Erythroblast (primary cell): ENCODE measurements at regions not wholly inside any gene's neighbourhood (a gene's known extent, or its start where the extent isn't known, plus 50 kb on each side); places are given as distances from the start of the nearest gene placed in this dataset.
"Not testable (repeated sequence)": the region's sequence is repeated elsewhere in the genome, so short reads cannot be mapped to it uniquely, and the experiment has no call there.

Experiments used
- DNase-seq, 2 experiments: peaks; one replicate each; lab custom pipeline; 2025; lab: John Stamatoyannopoulos, UW
- GATA1 ChIP-seq: IDR thresholded peaks from 2 replicates; pipeline ENCODE4 v1.6.1; 2011; ENCODE audit warnings: low read depth, mild to moderate bottlenecking, control low read depth, low read length, moderate library complexity
- POLR2A ChIP-seq: IDR thresholded peaks from 2 replicates; pipeline ENCODE4 v1.6.1; 2011; ENCODE audit warnings: mild to moderate bottlenecking, low read length

- no peak for TF ChIP-seq POLR2A
- TF ChIP-seq GATA1, result no peak
Observed at GRCh38 chr10:90204956-90205314, 503.5 kb downstream of the KIF20B start.

GRCh38 chr10:90205340-90205739, 503.9 kb downstream of the KIF20B start:
- no peak for TF ChIP-seq POLR2A
- no peak for DNase-seq

More at GRCh38 chr10:90204956-90205314, 503.5 kb downstream of the KIF20B start:
- no peak for DNase-seq

GRCh38 chr10:90213346-90213745, 512.0 kb downstream of the KIF20B start:
- TF ChIP-seq POLR2A, result no peak
- no peak for TF ChIP-seq GATA1

GRCh38 chr10:90218846-90219245, 517.5 kb downstream of the KIF20B start:
- DNase-seq, result no peak
- TF ChIP-seq GATA1, result no peak
- no peak for TF ChIP-seq POLR2A

More at GRCh38 chr10:90213346-90213745, 512.0 kb downstream of the KIF20B start:
- DNase-seq, result no peak

DNA sequence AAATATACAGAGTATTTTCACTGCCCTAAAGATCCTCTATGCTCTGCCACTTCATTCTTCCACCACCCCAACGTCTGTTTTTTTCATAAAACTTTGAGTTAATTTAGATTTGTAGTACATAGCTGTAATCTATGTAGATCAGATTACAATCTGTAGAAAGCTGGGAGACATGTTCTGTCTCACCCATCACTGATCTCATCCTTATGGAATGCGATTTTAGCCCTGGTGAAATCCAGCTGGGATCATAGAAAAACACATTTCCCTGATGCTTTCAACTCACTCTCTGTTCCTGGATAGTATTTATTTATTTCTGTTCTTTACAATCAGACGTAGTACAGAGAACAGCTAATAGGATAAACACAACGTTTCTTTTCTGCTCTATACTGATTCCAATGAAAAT, 521.0 kb downstream of the KIF20B start:
- DNase-seq, result no peak
- TF ChIP-seq POLR2A (no peak), GATA1 (no peak)

- TF ChIP-seq GATA1 (no peak), POLR2A (no peak)
Observed at GRCh38 chr10:90222939-90223338, 521.5 kb downstream of the KIF20B start.

GRCh38 chr10:90224791-90225566, 523.6 kb downstream of the KIF20B start:
- TF ChIP-seq GATA1 (no peak), POLR2A (no peak)
- DNase-seq, result no peak

More at GRCh38 chr10:90222939-90223338, 521.5 kb downstream of the KIF20B start:
- DNase-seq, result no peak

DNA sequence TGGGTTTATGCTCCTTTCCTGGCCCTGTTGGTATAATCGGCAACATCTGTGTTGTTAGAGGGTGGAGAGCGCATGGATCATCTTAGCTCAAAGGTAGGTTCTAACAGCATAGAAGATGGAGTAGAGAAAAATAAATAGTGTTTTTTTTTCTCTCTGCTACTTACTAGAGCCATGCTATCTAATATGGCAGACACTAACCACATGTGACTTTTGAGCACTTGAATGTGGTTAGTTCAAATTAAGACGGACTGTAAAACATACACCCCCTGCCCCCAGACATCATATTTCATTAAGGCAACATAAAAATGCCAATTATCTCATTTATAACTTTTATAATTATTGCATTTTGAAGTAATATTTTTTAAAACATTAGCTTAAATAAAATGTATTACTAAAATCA, 525.1 kb downstream of the KIF20B start:
- no peak for TF ChIP-seq GATA1
- TF ChIP-seq POLR2A, result no peak

GRCh38 chr10:90227217-90227656, 525.8 kb downstream of the KIF20B start:
- no peak for DNase-seq
- TF ChIP-seq GATA1 (no peak), POLR2A (no peak)

More for the DNA sequence above, 525.1 kb downstream of the KIF20B start:
- no peak for DNase-seq

DNA sequence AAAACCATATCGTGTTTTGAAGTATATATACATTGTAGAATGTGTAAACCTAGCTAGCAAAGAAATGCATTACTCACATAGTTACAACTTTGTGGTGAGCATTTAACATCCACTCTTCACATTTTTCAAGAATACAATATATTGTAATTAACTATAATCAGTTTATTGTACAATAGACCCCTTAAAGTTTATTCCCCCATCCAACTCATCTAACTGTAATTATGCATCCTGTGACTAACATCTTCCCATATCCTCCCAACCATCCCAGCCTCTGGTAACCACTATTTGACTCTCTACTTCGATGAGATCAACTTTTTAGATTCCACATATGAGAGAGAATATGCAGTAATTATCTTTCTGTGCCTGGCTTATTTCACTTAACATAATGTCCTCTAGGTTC, 526.4 kb downstream of the KIF20B start:
- no peak for DNase-seq

DNA sequence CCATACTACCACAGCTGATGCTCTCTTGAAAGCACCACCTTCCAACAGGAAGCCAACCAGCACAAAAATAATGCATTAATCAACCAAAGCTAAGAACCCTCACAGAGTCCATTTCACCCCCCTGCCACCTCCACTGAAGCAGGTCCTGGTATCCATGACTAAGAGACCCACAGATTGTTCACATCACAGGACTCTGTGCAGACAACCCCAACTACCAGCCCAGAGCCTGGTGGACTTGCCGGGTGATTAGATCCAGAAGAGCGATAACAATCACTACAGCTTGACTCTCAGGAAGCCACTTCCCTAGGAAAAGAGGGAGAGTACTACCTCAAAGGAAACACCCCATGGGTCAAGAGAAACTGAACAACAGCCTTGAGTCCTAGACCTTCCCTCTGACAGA, 528.1 kb downstream of the KIF20B start:
- no peak for DNase-seq
- no peak for TF ChIP-seq POLR2A
- no peak for TF ChIP-seq GATA1

More for the DNA sequence above, 526.4 kb downstream of the KIF20B start:
- no peak for TF ChIP-seq GATA1
- no peak for TF ChIP-seq POLR2A

DNA sequence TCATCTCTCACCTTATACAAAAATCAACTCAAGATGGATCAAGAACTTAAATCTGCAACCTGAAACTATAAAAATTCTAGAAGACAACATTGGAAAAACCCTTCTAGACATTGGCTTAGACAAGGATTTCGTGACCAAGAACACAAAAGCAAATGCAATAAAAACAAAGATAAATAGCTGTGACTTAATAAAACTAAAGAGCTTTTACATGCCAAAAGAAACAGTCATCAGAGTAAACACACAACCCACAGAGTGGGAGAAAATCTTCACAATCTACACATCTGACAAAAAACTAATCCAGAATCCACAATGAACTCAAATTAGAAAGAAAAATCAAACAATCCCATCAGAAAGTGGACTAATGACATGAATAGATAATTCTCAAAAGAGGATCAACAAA, 532.4 kb downstream of the KIF20B start:
- not testable (repeated sequence) for DNase-seq

GRCh38 chr10:90245623-90246022, 544.2 kb downstream of the KIF20B start:
- TF ChIP-seq GATA1 (no peak), POLR2A (no peak)
- DNase-seq, result no peak

- DNase-seq, result not testable (repeated sequence)
Observed at GRCh38 chr10:90250784-90251183, 549.4 kb downstream of the KIF20B start.

DNA sequence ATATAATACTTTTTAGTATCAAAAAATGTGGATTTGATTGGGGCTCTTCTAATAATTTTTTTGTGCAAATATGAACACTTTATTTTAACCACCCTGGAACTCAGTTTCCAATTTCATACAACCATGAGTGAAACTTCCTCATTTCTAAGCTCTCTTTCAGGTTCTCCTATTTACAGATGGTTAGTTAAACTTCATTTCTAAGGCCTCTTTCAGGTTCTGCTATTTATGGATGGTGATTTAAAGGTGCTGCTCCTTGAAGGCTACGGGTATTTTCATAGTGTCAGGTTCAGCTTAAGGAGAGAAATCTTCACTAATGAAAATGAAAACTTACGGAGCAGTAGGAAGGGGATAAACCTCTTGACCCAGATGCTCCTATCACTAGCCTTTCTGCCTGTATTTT, 568.3 kb downstream of the KIF20B start:
- no peak for TF ChIP-seq POLR2A
- no peak for TF ChIP-seq GATA1
- DNase-seq, result no peak
